B cell (primary cell): ENCODE measurements at regions not wholly inside any gene's neighbourhood (a gene's known extent, or its start where the extent isn't known, plus 50 kb on each side); places are given as distances from the start of the nearest gene placed in this dataset.

ENCODE experiments used
- CTCF ChIP-seq: fragments of 200-600 bp; IDR thresholded peaks from one replicate; pipeline ENCODE4 v1.8.0; 2022; ENCODE audit warnings: antibody characterized with exemption, mild to moderate bottlenecking
- EZH2 ChIP-seq: IDR thresholded peaks from 2 replicates; pipeline ENCODE4 v1.6.1; 2012; ENCODE audit warnings: borderline replicate concordance, low read depth, mild to moderate bottlenecking, moderate library complexity, low read length; ENCODE audit not compliant: insufficient read depth, poor library complexity, severe bottlenecking

GRCh38 chr3:59191651-59192050, 141.8 kb upstream of the CFAP20DC start:
- TF ChIP-seq CTCF (no peak), EZH2 (no peak)
